ENCODE measurements at regions not wholly inside any gene's neighbourhood (a gene's known extent, or its start where the extent isn't known, plus 50 kb on each side); places are given as distances from the start of the nearest gene placed in this dataset.
"Not testable (repeated sequence)": the region's sequence is repeated elsewhere in the genome, so short reads cannot be mapped to it uniquely, and the experiment has no call there.

DNA sequence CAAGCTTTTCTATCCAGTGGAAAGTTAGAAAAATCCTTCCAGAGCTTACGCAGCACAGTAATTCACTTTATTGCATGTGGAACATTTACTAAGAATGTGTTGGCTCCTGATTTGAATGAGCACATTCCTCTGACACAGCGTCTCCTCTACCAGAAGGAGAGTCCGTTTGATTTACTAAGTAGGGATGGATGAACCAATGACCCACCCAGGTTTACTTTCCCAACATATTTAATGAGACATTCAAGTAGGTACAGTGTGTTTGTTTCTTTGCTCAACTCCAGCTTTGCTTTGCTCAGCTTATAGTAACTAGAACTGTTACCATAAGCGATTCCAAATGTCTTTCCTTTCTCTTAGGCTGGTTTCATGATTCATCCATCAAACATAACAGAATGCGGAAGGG lies 161.7 kb downstream of the SMARCA1 start:
- DNase-seq (ENCODE audit: insufficient read length, low spot score) (no peak), FAIRE-seq (no peak)

DNA sequence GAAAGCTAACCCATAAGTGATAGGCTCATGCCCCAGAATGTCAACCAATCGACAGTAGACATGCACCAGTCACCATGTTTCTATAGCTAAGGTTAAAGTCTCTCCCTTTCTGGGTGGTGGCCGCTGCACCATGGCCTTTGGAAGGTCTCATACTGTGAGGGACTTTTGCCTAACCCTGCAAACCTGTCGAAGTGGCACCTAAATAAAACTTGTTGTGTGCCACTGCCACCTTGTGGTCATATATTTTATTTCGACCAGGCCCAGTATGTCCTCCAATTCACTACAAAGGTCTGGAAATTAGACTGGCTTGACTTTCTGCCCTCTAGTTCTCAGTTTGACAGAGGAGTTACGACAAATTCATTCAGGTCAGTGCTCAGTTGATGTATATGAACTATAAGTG lies 163.1 kb downstream of the SMARCA1 start:
- DNase-seq (ENCODE audit: insufficient read length, low spot score) (peak; percentile 8), FAIRE-seq (no peak)

DNA sequence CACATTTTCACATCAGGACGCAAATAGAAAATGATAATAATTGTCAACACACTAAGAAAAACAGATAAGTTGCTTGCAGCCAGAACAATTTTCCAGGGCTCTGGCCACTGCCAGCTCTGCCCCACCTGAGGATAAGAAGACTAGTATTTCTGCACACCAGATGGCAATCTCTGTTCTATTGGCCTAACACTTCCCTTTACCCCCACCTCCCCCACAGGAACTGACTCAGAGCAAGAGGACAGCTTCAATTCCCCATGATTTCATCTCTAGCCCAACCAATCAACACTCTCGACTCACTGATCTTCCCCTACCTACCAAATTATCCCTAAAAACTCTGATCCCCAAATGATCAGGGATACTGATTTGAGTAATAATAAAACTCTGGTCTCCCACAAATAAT lies 164.0 kb downstream of the SMARCA1 start:
- no peak for DNase-seq (ENCODE audit: insufficient read length, low spot score)

DNA sequence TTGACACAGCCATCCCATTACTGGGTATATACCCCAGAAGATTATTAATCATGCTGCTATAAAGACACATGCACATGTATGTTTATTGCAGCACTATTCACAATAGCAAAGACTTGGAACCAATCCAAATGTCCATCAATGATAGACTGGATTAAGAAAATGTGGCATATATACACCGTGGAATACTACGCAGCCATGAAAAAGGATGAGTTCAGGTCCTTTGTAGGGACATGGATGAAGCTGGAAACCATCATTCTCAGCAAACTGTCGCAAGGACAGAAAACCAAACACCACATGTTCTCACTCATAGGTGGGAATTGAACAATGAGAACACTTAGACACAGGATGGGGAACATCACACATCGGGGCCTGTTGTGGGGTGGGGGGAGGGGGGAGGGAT lies 165.9 kb downstream of the SMARCA1 start:
- FAIRE-seq; DNase-seq (ENCODE audit: insufficient read length, low spot score): not testable (repeated sequence)

More for the DNA sequence above, 164.0 kb downstream of the SMARCA1 start:
- no peak for FAIRE-seq

DNA sequence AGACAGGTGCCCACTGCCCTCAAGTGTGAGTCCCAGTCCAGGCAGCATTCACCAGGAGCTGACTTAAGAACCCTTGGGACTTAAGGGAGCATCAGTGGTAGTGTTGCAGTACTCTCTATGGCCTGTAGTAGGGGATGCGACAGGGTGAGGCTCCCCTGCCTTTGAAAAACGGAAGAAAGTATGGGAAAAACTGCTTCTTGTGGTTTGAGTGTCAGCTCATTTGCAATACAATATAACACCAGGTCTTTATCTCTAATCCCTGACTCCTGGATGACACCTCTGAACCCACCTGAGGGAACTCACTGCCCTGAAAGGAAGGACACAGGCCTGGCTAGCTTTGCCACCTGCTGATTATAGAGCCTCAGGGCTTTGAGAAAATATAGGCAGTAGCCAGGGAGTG lies 176.0 kb downstream of the SMARCA1 start:
- no peak for FAIRE-seq
- no peak for DNase-seq (ENCODE audit: insufficient read length, low spot score)

DNA sequence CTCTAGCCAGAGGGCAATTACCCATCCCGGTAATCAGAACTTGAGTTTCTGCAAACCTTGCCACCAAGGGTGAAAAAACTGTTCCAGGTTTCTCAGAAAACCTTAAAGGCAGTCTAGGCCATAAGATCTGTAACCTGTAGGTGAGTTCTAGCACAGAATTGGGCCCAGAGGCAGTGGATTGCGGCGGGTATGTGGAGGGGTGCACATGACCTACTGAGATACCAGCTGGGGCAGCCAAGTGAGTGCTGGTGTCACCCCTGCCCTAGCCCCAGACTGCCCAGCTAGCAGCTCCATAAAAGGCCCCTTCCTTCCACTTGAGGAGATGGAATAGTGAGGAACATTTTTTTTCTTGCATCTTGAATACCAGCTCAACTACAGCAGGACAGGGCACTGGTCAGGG lies 176.7 kb downstream of the SMARCA1 start:
- FAIRE-seq = no peak
- no peak for DNase-seq (ENCODE audit: insufficient read length, low spot score)

DNA sequence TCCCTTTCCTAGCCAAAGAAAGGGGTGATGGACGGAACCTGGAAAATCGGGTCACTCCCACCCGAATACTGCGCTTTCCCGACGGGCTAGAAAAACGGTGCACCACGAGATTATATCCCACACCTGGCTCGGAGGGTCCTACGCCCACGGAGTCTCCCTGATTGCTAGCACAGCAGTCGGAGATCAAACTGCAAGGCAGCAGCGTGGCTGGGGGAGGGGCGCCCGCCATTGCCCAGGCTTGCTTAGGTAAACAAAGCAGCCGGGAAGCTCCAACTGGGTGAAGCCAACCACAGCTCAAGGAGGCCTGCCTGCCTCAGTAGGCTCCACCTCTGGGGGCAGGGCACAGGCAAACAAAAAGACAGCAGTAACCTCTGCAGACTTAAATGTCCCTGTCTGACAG lies 186.0 kb downstream of the SMARCA1 start:
- not testable (repeated sequence) for DNase-seq (ENCODE audit: insufficient read length, low spot score); FAIRE-seq

DNA sequence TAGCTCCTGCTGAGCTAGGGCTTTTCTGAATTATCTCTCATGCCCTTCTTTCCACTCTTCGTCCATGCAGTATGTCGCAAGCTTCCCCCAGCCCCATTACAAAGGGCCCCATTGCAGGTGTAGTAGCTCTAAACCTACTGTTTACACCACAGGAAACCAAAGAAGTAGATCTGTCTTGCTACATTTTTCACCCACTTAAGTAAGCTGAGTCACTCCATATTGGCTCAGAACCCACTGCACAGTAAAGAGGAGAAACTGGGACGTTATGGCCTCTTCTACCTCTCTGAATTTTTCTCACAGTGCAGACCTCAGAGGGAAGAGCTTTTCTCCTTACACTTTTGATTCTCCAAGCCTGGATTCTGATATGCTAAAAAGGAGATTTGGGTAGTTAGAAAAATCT lies 200.2 kb downstream of the SMARCA1 start:
- FAIRE-seq (no peak), DNase-seq (ENCODE audit: insufficient read length, low spot score) (no peak)

DNA sequence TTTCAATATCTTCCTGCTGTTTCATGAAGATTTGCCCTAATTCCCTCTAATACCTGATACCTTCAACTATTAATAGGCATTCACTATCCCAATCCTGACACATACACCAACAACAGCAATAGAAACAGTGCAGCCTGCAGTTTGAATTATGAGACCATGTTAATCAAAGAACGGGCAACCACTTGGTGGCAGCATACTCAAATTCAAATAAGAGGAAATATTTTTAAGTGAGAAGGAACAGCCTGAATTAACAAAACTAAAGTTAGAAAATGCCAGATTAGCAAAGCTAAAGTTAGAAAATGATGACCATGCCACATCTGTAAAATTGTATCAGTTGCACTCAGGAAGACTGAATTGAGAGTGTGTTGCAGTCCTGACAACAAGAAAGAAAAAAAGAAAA lies 204.9 kb downstream of the SMARCA1 start:
- no peak for DNase-seq (ENCODE audit: insufficient read length, low spot score)
- peak; percentile 18 for FAIRE-seq

DNA sequence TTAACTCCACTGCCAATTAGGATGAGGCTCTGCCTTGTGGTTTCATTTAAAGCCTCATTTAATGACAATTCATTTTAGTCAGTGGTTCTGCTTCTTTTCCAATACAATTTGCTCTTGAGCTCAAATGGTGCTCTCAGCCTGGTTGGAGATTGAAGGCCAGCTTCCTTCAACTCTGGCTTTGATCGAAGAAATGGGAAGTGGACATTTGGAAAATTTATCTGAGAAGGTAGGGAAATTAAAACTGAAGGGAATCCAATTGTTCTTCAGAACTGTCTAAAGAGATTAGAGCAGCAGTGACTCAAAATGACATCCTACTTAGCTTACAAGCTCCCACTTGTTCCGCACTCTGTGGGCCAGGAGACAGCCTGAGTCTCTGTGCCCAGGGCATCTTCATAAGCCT lies 206.8 kb downstream of the SMARCA1 start:
- no peak for DNase-seq (ENCODE audit: insufficient read length, low spot score)
- FAIRE-seq = no peak

DNA sequence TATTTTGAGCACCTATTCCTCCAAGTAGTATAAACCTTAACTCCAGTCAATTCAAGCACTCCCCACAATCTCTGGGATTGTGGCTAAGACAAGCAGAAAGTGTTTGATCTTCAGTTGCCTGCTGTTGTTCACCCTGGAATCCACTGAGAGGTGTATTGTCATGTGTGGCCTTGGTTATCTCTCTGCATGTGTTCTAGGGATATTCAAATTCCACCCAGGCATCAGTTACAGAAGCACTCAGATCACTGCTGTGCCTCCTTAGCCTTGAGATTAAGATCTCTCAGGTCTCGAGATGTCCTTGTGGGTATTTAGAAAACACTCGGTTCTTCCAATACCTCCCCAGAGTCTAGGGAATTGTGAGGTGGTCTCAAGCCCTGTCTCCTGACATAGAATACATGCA lies 213.3 kb downstream of the SMARCA1 start:
- FAIRE-seq (no peak), DNase-seq (ENCODE audit: insufficient read length, low spot score) (no peak)

DNA sequence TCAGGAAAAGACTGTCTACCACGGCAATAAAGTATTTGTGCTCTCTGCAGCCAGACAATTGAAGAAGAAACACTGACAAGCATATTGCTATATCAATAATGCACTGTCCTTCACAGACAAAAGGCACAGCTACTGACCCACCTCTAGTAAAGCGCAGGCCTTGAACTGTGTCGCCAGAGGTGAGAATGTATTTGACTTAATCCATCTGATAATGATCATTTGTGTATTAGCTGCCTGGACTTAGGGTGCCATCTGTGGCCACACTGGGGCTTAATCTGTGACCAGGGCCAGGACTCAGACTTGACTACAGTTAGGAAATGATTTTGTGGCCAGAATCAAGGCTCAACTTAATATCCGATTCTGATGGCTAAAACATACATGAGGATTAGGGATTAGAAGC lies 260.4 kb downstream of the SMARCA1 start:
- no peak for FAIRE-seq

DNA sequence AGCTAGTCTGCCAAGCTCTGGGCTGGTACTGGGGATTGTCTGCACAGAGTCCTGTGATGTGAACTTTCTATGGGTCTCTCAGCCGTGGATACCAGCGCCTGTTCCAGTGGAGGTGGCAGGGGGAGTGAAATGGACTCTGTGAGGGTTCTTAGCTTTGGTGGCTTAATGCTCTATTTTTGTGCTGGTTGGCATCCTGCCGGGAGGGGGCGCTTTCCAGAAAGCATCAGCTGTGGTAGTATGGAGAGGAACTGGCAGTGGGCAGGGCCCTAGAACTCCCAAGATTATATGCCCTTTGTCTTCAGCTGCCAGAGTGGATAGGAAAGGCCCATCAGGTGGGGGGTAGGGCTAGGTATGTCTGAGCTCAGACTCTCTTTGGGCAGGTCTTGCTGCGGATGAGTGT lies 267.8 kb downstream of the SMARCA1 start:
- DNase-seq (ENCODE audit: insufficient read length, low spot score); FAIRE-seq: not testable (repeated sequence)

More for the DNA sequence above, 260.4 kb downstream of the SMARCA1 start:
- DNase-seq (ENCODE audit: insufficient read length, low spot score) = no peak

DNA sequence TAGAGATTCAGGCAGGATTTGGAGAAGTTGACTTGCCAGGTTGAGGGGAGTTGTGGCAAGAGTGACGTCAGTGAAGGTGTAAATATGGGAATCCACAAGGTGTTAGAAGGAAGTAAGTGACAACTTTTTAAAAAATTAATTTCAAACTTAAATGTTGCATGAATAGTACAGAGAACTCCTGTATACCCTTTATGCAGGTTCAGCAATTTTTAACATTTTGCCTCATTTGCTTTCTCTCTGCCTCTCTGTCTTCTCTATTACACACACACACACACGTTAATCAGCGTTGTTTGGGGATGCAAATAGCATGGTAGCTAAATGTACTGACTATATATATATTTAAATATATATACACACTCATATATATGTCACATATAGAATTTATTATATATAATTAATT lies 273.7 kb downstream of the SMARCA1 start:
- DNase-seq (ENCODE audit: insufficient read length, low spot score) (no peak), FAIRE-seq (no peak)

DNA sequence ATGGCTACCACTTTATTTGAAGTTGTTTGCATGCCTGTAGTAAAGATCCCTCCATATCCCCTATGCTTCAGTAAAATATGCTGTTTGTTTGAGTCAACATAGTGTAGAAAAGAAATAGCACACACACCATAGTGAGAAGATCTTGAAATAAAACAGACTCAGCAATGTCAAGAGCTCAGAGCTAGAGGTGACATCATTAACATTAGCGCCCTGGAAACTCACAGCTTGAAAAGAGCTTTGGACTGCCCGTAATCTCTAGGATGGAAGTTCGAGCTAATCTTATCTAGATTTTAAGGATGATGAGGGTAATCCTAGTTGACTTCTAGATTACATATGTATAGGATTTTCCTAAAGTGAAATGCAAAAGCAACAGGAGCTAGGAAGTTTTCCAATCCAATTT lies 275.6 kb downstream of the SMARCA1 start:
- FAIRE-seq (no peak), DNase-seq (ENCODE audit: insufficient read length, low spot score) (no peak)

DNA sequence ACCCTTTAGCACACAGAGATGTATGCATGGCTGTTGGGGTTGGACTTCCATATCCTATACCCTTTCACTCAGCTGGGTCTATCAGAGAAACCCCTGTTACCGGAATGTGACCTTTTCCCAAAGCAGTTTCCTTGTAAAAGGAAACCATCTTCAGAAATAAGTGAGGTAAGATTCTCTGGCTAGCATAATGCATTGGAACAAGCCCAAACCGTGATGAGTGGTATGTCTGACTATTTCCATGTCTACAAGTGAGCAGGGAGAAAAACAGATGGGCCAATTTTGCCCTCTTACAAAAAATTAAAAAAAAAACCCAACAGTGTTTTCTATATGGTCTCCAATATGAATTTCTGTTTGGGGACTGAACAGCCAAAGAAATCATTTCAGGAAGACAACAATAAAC lies 283.9 kb downstream of the SMARCA1 start:
- FAIRE-seq = no peak
- no peak for DNase-seq (ENCODE audit: insufficient read length, low spot score)

DNA sequence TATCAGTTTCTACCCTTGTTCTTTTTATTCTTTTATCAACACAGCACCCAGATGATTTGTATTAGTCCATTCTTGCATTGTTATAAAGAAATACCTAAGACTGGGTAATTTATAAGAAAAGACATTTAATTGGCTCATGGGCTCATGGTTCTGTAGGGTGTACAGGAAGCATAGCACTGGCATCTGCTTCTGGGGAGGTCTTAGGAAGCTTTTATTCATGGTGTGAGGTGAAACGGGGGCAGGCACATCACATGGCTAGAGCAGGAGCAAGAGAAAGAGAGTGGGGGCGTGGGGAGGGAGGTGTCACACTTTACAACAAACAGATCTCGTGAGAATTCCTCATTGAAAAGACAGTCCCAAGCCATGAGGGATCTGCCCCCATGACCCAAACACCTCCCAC lies 285.3 kb downstream of the SMARCA1 start:
- no peak for DNase-seq (ENCODE audit: insufficient read length, low spot score)

DNA sequence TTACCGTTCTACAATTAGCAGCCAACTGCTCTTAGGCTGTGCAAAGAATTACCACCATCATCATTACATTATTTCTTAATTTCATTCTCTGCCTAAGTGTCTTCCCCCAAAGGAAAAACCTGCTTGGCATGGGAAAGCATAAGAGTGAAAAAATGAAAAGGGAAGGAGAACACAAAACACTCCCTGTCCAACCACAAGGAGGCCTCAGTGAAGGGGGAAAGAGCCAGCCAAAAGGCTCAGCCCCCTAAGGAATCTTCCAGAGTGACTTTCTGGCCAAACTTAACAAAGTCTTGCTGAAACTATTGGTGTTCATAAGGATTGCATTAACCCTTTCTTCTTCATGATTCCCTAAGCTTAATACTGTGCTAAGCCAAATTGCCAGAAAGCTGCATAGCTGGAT lies 287.4 kb downstream of the SMARCA1 start:
- FAIRE-seq = no peak
- DNase-seq (ENCODE audit: insufficient read length, low spot score) = no peak

More for the DNA sequence above, 285.3 kb downstream of the SMARCA1 start:
- no peak for FAIRE-seq

DNA sequence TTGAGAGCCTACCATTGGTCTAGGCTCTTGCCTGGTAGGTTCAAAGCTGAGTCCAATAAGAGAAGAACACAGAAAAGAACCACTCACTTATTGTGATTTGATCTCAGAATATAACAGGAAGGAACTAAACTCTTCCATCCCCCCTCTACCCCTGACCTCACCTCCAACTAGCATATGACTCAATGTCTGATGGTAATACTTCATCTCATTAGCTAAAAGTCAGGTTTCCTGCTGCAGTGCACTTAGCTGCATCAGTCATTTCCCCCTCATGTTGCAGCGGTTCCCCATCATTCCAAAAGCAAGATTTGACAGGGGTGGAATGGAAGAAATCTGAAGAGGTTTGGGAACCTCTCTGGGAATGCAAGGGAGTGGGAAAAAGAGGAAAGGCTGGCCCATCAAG lies 289.5 kb downstream of the SMARCA1 start:
- FAIRE-seq = no peak

DNA sequence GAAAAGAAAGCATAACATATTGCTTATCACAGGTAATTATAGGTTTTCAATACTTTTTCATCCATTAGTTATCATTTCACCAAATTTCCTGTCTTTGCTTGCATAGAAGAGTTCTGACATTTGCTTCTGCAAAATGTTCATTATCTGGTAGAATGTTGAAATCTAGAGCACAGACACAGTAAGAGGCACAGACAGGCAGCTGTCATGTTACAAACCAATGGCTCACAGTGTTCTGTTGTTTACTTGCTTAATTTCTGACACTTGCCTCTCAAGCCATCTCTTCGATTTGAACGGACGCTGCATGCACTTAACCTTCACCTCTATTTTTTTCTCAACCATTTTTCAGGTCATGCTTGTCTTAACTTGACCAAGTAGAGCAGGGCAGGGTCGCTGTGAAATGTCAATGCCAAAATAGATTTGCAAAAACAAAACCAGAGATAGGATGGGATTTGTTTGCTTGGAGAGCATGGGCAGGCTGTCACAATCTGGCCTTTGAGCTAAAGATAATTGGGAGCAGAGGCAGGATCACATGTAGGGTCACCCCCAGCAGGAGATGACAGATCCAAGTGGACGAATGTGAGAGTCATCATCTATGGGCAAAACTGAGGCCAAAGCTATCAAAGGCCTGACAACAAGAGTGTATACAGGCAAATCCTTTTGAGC lies 292.3 kb downstream of the SMARCA1 start:
- DNase-seq (ENCODE audit: insufficient read length, low spot score) = no peak
- FAIRE-seq = no peak

More for the DNA sequence above, 289.5 kb downstream of the SMARCA1 start:
- no peak for DNase-seq (ENCODE audit: insufficient read length, low spot score)

DNA sequence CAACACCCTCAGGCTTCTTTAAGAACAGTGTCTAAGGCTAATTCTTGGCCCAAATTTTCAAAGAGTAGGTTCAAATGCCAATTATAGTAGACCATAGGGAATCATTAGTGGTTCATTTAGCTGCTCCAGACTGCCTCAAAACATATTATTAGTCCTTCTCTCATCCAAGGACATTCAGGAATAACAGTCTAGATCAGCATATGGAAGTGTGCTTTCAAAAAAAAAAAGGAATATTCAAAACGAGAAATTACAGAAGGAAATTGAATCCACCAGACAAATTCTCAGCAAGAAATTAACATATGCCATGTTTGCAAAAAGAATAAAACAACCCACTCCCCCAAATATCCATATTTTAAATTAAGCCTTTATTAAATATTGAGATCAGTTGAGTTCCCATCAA lies 293.1 kb downstream of the SMARCA1 start:
- no peak for FAIRE-seq
- no peak for DNase-seq (ENCODE audit: insufficient read length, low spot score)

DNA sequence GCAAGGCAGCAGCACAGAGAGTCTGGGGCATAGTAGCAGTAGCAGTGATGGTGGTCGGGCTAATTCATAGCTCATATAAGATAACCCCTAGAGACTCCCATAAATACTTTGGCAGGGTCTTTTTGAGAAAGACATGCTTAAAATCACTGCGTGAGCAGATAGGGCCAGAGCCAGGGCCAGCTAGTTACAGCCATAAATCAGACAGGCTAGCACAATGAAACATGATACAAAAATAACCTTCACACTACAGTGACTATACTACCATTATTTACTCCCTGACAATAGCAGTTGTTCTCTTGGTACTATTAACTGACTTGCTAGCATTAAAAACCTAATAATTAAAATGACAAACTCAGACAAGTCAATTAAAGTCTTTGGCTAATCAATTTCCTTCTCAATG lies 295.9 kb downstream of the SMARCA1 start:
- no peak for DNase-seq (ENCODE audit: insufficient read length, low spot score)
- FAIRE-seq = no peak

DNA sequence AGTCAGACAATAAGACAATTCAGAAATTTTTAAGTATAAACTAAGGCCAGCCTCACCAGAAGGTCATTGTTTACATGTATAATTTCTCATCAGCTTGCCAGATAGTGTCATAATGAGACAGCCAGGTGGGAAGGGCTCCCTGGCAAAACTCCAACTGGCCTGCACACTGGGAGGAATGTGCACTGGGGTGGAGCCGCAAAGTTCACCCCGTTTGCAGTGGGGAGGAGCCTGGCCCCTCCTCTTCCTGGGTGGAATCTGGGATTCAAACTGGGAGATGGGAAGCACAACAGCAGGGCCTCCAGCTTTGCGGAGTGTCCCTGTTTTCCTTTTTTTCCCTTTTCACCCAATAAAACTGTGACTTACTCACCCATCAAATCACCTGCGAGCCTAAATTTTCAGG lies 329.9 kb downstream of the SMARCA1 start:
- FAIRE-seq (no peak), DNase-seq (ENCODE audit: insufficient read length, low spot score) (no peak)
